GM04504 (cell line): ENCODE measurements at regions not wholly inside any gene's neighbourhood (a gene's known extent, or its start where the extent isn't known, plus 50 kb on each side); places are given as distances from the start of the nearest gene placed in this dataset.

Experiments used
- DNase-seq: peaks from one replicate; pipeline ENCODE4 v3.0.0-alpha.2; 2012; ENCODE audit warnings: low read depth

GRCh38 chr9:13716601-13717321, 437.3 kb upstream of the MPDZ start:
- no peak for DNase-seq

DNA sequence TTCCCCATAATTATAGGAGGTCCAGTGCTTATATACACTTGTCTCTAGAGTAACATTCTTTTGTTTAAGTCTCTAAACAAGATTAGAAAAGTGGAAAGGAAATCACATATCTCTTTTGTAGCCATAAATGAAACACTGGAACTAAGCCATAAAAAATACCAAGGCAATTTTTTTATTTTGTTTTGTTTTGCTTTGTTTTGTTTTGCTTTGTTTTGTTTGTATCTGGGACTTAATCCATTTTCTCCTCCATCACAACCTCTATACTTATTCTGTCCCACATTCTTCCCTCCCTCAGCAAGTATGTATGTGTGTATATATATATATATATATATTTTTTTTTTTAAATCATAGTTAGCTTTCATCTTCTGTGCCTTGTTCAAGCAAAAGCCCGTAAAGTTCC, 436.6 kb upstream of the MPDZ start:
- no peak for DNase-seq

DNA sequence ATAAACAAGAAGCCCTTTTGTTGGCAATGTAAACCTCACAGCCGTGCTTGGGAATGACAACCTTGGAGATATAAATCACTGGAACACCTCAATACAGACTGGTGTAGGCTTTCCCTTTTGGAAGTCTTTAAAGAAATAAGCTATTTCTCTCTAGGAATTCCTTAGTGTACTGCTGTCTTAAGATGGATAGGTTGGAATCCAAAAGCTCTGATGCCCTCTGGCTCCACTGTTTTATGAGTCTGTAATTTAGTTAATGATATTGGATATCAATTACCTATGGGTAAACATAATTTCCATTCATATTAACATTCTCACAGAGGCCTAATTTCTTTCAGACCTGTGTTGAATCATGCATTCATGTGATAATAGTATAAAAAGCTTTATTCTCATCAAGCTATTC, 435.9 kb upstream of the MPDZ start:
- DNase-seq: no peak

DNA sequence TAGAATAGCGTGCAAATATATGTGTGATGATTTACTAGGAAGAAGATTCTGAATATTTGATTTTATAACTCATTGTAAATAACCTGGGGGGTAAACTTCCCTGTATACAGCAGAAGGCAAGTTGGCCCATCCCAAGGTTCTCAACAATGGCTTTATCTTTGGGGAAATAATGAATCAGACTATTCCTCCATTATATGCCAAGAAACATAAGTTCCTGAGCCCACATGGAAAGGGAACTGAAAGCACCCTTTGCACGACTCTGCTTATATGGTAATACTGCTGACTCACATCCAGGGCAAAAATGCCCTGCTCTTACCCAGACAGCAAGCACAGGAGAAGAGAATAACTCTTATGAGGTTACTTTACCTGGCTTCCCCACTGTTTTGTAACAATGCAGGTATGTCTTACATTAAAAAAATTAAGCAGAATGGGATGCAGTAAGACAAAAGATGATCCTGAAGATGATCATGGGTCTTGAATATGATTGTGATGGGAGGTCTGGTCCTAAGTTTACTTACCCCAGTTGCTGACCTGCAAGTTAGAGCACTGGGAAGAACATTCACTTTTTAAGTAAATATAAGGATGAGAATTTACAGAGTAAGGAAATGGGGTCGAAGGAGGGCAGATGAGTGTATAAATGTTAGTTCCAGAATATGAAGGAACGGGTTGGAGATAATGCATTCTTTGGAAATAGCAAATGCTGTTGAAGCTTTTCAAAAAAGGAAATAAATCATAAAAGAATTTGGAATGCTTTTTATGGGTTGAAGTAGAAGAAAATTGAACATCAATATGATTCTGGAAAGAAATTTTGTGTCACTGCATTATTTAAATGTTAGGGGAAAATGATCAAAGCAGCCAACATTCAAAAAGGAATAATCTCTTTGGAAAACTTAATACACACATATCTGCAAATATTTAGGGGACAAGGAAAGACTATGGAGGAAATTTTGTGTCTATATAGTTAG, 428.4 kb upstream of the MPDZ start:
- no peak for DNase-seq

DNA sequence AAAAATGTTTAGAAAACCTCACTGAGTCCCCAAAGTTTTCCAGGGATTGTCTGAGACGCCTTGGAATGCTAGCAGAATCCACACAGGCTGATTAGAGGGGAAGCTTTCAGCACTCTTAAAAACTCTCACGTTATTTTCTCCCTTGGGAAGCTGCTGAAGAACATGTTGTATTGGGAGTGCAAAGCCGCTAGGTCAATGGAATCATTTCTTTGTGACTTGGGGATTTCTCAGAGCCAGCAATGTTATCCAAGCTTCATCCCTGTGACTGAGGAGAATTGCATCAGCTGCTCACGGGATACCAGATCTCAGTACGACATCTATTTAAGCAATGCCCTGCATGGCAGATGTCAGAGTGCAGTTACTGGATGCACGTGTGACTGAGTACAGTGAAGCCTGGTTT, 426.4 kb upstream of the MPDZ start:
- DNase-seq: no peak

- DNase-seq: no peak
These were observed 425.9 kb upstream of the MPDZ start for GRCh38 chr9:13705373-13705772.

- no peak for DNase-seq
These were observed 411.1 kb upstream of the MPDZ start for GRCh38 chr9:13690595-13690994.

DNA sequence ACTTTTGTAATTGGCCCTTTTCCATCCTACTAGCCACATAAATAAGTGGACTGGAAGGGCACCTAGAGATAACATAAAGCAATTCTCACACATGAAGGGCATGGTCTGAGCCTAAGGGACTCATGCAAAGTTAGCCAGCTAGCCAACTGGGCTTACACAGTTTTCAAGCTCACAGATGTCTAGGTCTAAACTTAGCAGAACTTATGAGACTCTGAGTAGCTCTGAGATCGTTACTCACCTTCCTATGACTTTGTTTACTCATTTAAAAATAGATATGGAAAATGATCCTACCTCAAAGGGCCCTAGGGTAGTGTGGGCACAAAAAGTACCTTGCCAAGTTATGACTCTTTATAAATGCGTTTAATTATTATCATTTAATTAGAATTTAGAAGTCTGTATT, 410.4 kb upstream of the MPDZ start:
- no peak for DNase-seq

GRCh38 chr9:13688990-13689600, 409.6 kb upstream of the MPDZ start:
- DNase-seq: no peak

DNA sequence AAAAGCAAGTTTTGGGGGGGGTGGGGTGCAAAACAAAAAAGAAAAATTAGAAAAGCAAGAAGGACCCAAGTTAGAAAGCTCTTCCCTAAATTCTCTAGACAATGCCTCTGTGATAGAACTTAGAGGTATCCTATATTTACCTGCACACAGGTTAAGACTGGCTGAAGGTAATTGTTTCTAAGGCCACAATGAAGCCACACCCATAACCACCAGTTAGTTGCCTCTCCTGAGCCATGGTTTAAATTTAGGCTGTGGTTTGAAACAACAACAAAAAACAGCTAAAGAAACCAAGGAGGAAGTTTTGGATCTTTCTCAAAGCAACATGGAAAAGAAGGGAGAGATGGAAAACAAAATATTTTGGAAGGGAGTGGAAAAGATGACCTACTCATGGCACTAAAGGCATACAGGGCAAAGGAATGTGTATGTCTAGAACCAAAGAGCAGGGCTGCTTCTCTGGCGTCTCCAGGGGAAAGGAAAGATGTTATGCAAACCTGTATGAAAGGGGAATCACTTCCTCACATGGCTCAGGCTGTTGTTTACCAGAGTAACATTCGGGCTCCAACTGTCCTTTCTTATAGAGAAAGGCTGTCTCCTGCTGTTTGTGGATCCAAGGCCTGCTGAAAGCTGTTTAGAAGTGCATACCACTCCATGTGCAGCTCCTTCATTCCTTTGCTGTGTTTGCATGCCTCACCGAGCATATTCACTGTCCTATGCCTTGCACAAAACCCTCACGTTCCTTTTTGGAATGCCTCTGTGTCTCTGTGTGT, 408.9 kb upstream of the MPDZ start:
- DNase-seq: no peak

- no peak for DNase-seq
These were observed 405.2 kb upstream of the MPDZ start for GRCh38 chr9:13684656-13685055.

GRCh38 chr9:13677801-13678200, 398.3 kb upstream of the MPDZ start:
- no peak for DNase-seq

DNA sequence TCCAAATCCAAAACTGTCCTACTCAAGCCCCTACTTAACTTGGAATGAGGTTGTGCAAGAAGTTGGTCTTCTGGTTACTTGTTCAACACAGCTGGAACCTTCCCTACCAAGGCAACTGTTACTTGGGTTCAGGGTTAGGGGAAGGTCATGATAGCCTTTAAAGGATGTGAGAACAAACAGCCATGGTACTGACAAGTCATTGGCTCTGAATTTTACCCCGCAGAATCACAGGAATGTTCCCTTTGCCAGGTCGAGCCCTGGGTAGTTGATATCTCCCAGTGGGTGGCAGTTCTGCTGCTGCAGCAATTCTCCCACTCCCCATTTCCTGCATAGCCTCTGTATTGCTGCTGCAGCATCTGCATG, 396.1 kb upstream of the MPDZ start:
- DNase-seq: no peak

GRCh38 chr9:13674926-13675637, 395.6 kb upstream of the MPDZ start:
- DNase-seq: no peak

- DNase-seq: no peak
These were observed 393.9 kb upstream of the MPDZ start for GRCh38 chr9:13673348-13673747.

- DNase-seq: no peak
These were observed 386.1 kb upstream of the MPDZ start for GRCh38 chr9:13665418-13666066.

DNA sequence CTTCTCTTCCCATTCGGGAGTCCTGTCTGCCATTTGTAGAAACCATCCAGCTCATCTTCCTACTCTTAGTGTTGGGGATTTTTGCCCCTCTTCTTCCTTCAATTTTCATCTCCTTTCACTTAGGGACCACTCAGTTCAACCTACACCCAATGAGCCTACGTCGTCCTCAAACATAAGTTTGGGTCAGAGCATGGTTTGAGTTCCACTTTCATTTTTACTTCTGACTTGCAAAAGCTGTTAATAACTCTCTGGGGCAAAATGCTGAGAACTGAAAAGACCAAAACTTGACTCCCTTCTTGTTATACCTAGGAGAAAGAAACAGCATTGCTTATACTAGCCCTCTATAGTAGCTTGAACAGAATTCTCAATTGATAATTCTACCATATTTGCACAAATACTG, 381.5 kb upstream of the MPDZ start:
- DNase-seq: no peak

DNA sequence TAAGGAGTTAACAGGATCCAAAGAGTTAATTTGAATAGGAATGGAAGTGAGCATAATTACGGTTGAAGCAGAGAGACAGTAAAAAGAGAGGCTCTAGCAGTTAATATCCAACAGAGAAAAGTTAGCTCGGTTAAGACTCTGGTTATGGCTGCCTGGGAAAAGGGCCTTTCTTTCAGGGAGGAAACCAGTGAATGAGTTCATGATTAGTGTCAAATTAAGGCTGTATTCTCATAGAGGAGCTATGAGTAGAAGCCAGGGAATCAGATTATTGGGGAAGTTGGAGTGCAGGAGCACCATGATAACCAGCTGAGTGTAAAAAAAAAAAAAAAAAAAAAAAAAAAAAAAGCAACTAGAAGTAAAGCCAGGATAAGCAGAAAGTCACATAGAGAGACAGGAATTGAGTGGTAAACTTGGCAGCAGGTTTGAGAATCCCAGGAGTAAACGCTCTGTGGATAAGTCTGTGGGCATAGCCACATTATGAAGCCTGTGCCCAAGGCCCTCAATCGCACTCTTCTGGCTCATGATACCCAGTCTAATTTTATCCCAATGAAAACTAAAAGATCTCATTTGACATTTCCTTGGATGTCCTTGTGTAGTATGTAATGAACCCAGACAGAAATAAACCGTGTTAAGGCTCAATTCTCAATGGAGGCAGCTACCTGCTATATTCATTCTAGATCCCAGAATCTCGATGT, 372.6 kb upstream of the MPDZ start:
- DNase-seq: no peak

DNA sequence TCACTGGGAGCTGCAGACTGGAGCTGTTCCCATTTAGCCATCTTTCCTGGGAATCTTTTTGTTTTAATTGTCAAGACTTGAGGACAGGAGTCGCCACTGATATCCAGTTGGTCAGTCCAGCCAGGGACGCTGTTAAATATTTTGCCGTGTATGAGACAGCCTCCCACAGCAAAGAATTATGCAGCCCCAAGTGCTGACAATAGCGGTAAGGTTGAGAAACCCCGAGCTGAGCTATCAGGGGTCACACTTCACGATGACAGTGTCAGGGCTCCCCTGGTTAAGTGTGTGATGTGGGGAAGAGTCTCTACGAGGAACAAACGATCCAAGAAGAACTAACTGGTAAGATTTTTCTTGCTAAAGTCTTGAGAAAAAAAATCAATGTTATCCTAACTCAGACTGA, 372.0 kb upstream of the MPDZ start:
- DNase-seq: no peak

- DNase-seq: no peak
These were observed 369.2 kb upstream of the MPDZ start for GRCh38 chr9:13648676-13649075.
